ENCODE measurements at regions not wholly inside any gene's neighbourhood (a gene's known extent, or its start where the extent isn't known, plus 50 kb on each side); places are given as distances from the start of the nearest gene placed in this dataset.

DNA sequence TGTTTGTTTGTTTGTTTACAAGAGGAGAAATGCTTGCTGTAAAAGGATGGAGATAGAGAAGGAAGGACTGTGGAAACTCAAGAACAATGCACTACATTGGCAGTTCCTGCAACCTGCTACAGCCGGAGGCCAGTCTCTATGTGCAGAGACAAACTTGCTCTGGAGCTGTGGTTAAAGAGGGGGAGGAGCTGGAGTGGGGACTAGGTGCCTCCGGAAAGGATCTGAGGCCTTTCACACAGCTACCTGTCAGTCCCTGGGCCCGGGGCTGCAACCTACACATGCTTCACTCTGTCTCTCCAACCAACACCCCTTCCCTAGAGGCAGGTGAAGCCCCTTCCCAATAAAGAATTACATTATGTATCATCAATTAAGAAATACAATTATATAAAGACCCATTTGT is 1234.0 kb upstream of the ZEB2 start:
- TF ChIP-seq, protein P1, sequence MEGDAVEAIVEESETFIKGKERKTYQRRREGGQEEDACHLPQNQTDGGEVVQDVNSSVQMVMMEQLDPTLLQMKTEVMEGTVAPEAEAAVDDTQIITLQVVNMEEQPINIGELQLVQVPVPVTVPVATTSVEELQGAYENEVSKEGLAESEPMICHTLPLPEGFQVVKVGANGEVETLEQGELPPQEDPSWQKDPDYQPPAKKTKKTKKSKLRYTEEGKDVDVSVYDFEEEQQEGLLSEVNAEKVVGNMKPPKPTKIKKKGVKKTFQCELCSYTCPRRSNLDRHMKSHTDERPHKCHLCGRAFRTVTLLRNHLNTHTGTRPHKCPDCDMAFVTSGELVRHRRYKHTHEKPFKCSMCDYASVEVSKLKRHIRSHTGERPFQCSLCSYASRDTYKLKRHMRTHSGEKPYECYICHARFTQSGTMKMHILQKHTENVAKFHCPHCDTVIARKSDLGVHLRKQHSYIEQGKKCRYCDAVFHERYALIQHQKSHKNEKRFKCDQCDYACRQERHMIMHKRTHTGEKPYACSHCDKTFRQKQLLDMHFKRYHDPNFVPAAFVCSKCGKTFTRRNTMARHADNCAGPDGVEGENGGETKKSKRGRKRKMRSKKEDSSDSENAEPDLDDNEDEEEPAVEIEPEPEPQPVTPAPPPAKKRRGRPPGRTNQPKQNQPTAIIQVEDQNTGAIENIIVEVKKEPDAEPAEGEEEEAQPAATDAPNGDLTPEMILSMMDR (IDR thresholded peaks at IDR 0.05): no peak
- no peak for TF ChIP-seq POLR2A (IDR thresholded peaks at IDR 0.05)
